IMR-90 (cell line): ENCODE measurements at regions not wholly inside any gene's neighbourhood (a gene's known extent, or its start where the extent isn't known, plus 50 kb on each side); places are given as distances from the start of the nearest gene placed in this dataset.

Source experiments
- ATAC-seq: fragments of 200-7000 bp; cut with Tn5 transposase; 2 replicates; pipeline ENCODE4 v1.9.1; 2020; ENCODE audit warnings: low read depth, mild to moderate bottlenecking, moderate library complexity
- BruUV-seq: library from RNA; stranded (reverse); fragments of 400-500 nt; replicated peaks from 2 replicates; lab custom pipeline; 2021; lab: Mats Ljungman, UMichigan
- CTCF ChIA-PET: fragments of 300-600 bp; formaldehyde crosslinking; extraction: SDS; loops from one replicate; lab custom pipeline; 2021; ENCODE audit warnings: antibody characterized with exemption; lab: Yijun Ruan, JAX
- POLR2A ChIA-PET: fragments of 300-600 bp; sonication (Branson Sonifier 250); formaldehyde crosslinking; loops from one replicate; lab custom pipeline; 2022; ENCODE audit warnings: antibody characterized with exemption; ENCODE audit not compliant: unreplicated experiment; lab: Charles Lee
- DNase-seq: peaks from one replicate; pipeline ENCODE4 v3.0.0; 2013
- H2AFZ ChIP-seq: replicated peaks from 2 replicates; pipeline ENCODE3; 2013; ENCODE audit warnings: low read length, mild to moderate bottlenecking; ENCODE audit not compliant: poor library complexity
- H2AK5ac ChIP-seq: 2 replicates; pipeline ENCODE4 v1.6.1; 2013; ENCODE audit warnings: low read depth, low read length, inconsistent platforms
- H2AK9ac ChIP-seq: replicated peaks from 2 replicates; pipeline ENCODE3; 2013; ENCODE audit warnings: mild to moderate bottlenecking, low read depth, low read length, moderate library complexity; ENCODE audit not compliant: poor library complexity
- H2BK120ac ChIP-seq: 2 replicates; pipeline ENCODE4 v1.6.1; 2013; ENCODE audit warnings: low read depth, low read length, inconsistent platforms
- H2BK15ac ChIP-seq: 3 replicates; pipeline ENCODE4 v1.6.1; 2013; ENCODE audit warnings: low read depth, low read length, inconsistent platforms
- H2BK20ac ChIP-seq: 2 replicates; pipeline ENCODE4 v1.6.1; 2013; ENCODE audit warnings: low read depth, mild to moderate bottlenecking, inconsistent platforms, low read length, moderate library complexity
- H2BK5ac ChIP-seq: 2 replicates; pipeline ENCODE4 v1.6.1; 2013; ENCODE audit warnings: mild to moderate bottlenecking, low read depth, low read length, inconsistent platforms; ENCODE audit not compliant: poor library complexity, severe bottlenecking
- H3K14ac ChIP-seq: replicated peaks from 2 replicates; pipeline ENCODE4 v1.6.1; 2013; ENCODE audit warnings: low read depth, low read length, inconsistent platforms
- H3K18ac ChIP-seq: 2 replicates; pipeline ENCODE4 v1.6.1; 2013; ENCODE audit warnings: low read depth, low read length, control low read depth
- H3K23ac ChIP-seq: 2 replicates; pipeline ENCODE4 v1.6.1; 2013; ENCODE audit warnings: low read depth, low read length, inconsistent platforms
- H3K27ac ChIP-seq: 2 replicates; pipeline ENCODE4 v1.5.1; 2013; ENCODE audit warnings: mild to moderate bottlenecking, control low read depth, low read length; ENCODE audit not compliant: insufficient read depth
- H3K27me3 ChIP-seq: 2 replicates; pipeline ENCODE4 v1.6.1; 2013; ENCODE audit warnings: low read length; ENCODE audit not compliant: control insufficient read depth, insufficient read depth
- H3K36me3 ChIP-seq: 2 replicates; pipeline ENCODE4 v1.6.1; 2013; ENCODE audit warnings: low read length, mixed read lengths; ENCODE audit not compliant: control insufficient read depth, insufficient read depth
- H3K4ac ChIP-seq: 2 replicates; pipeline ENCODE4 v1.6.1; 2013; ENCODE audit warnings: low read depth, low read length, inconsistent platforms
- H3K4me1 ChIP-seq: 2 replicates; pipeline ENCODE4 v1.6.1; 2013; ENCODE audit warnings: low read length, mixed read lengths; ENCODE audit not compliant: control insufficient read depth, insufficient read depth
- H3K4me2 ChIP-seq: 2 replicates; pipeline ENCODE4 v1.6.1; 2013; ENCODE audit warnings: low read depth, mild to moderate bottlenecking, control low read depth, low read length, moderate library complexity
- H3K4me3 ChIP-seq: 2 replicates; pipeline ENCODE4 v1.5.1; 2013; ENCODE audit warnings: low read depth, mild to moderate bottlenecking, control low read depth, low read length, moderate library complexity; ENCODE audit not compliant: insufficient read depth
- H3K56ac ChIP-seq: 2 replicates; pipeline ENCODE4 v1.6.1; 2013; ENCODE audit warnings: low read length, inconsistent platforms; ENCODE audit not compliant: insufficient read depth; ENCODE audit errors: extremely low read depth
- H3K79me1 ChIP-seq, 2 experiments: 2 replicates each; pipeline ENCODE4 v1.6.1; 2013; ENCODE audit warnings: low read length in 2 of 2, inconsistent platforms in 1 of 2, low read depth in 1 of 2
- H3K9ac ChIP-seq: 2 replicates; pipeline ENCODE4 v1.6.1; 2013; ENCODE audit warnings: low read depth, low read length, control low read depth
- H3K9me1 ChIP-seq: 2 replicates; pipeline ENCODE4 v1.6.1; 2013; ENCODE audit warnings: low read length, inconsistent platforms; ENCODE audit not compliant: insufficient read depth
- H3K9me3 ChIP-seq: 2 replicates; pipeline ENCODE4 v1.6.1; 2013; ENCODE audit warnings: low read length; ENCODE audit not compliant: control insufficient read depth, insufficient read depth
- H4K20me1 ChIP-seq: 2 replicates; pipeline ENCODE4 v1.6.1; 2013; ENCODE audit warnings: low read length, inconsistent platforms; ENCODE audit not compliant: insufficient read depth
- H4K5ac ChIP-seq: 2 replicates; pipeline ENCODE4 v1.6.1; 2013; ENCODE audit warnings: mild to moderate bottlenecking, low read depth, low read length, control low read depth
- H4K8ac ChIP-seq, 2 experiments: 2 replicates each; pipeline ENCODE4 v1.6.1; 2013; ENCODE audit warnings: low read depth in 2 of 2, low read length in 2 of 2, control low read depth in 1 of 2, inconsistent platforms in 1 of 2
- H4K91ac ChIP-seq: 2 replicates; pipeline ENCODE4 v1.6.1; 2013; ENCODE audit warnings: low read depth, low read length, inconsistent platforms; ENCODE audit not compliant: insufficient read depth
- CHD1 ChIP-seq: IDR thresholded peaks from 2 replicates; pipeline ENCODE4 v1.6.1; 2012; ENCODE audit warnings: low read depth, low read length, improper control_type of control experiment
- FOS ChIP-seq: fragments of 150-350 bp; IDR thresholded peaks from 2 replicates; pipeline ENCODE4 v1.6.1; 2016; ENCODE audit warnings: low read depth, low read length
- MAFK ChIP-seq: IDR thresholded peaks from 2 replicates; pipeline ENCODE4 v1.6.1; 2012; ENCODE audit warnings: low read depth, low read length, improper control_type of control experiment
- MAZ ChIP-seq: IDR thresholded peaks from 2 replicates; pipeline ENCODE4 v1.6.1; 2012; ENCODE audit warnings: low read depth, mild to moderate bottlenecking, low read length, improper control_type of control experiment, moderate library complexity, borderline replicate concordance
- RAD21 ChIP-seq: IDR thresholded peaks from 2 replicates; pipeline ENCODE4 v1.6.1; 2012; ENCODE audit warnings: low read length, improper control_type of control experiment
- RCOR1 ChIP-seq: IDR thresholded peaks from 2 replicates; pipeline ENCODE4 v1.6.1; 2012; ENCODE audit warnings: mild to moderate bottlenecking, low read length, improper control_type of control experiment; ENCODE audit not compliant: insufficient replicate concordance
- SMC3 ChIP-seq: fragments of 150-350 bp; IDR thresholded peaks from 2 replicates; pipeline ENCODE4 v1.6.1; 2016; ENCODE audit warnings: low read depth, mild to moderate bottlenecking, antibody characterized with exemption, low read length, moderate library complexity
- WGBS, 2 experiments: methylation state at CpG; one replicate each; pipeline versions ENCODE4 v1.1.5 to v1.1.7; 2013; ENCODE audit warnings: missing lambda C conversion rate in 2 of 2; ENCODE audit not compliant: insufficient read length in 1 of 2; ENCODE audit errors: extremely low coverage in 2 of 2; 5-methylcytosine and 5-hydroxymethylcytosine counted together
- dilution Hi-C: fragments of 300-500 bp; cut with HindIII; formaldehyde crosslinking; loops from one replicate; pipeline ENCODE4 v1.14.3; 2018; ENCODE audit warnings: low sequenced_read_pairs; ENCODE audit not compliant: unreplicated experiment
- in situ Hi-C: fragments of 300-500 bp; cut with MboI; formaldehyde crosslinking; loops from 3 replicates; pipeline ENCODE4 v1.14.3; 2019; ENCODE audit warnings: low sequenced_read_pairs, inconsistent platforms, mixed read lengths
- intact Hi-C: fragments of 100-400 bp; cut with micrococcal nuclease; formaldehyde crosslinking; loops from 2 replicates; pipeline ENCODE4 v1.10.0; 2022
- TF ChIP-seq, protein P1 (sequence below): fragments of 150-350 bp; IDR thresholded peaks from 2 replicates; pipeline ENCODE4 v1.6.1; 2017; ENCODE audit warnings: mild to moderate bottlenecking, antibody characterized with exemption, low read length, low read depth

DNA sequence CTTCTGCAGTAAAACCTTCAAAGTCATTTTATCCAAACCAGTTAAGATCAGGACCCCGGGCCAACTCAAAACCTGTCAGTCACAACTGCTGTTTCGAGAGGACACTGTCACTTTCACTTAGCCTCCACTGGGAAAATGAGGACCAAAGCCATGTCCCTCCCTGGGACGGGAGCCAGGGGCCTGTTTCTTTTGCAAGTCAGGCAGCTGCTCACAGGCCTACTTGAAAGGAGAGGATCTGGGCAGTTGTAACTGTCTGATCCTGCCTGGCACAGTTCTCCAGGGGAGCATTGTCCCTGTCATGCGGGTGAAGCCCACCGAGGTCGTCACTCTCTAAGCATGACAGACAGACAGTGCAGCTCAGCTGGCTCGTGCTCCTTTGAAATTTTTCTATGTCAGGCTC lies 276.2 kb downstream of the NPIPA8 start:
- no peak overlapping the region for H3K14ac ChIP-seq
- H4K8ac ChIP-seq: no peak overlapping the region
- BruUV-seq: no TSS peak
- ChIA-PET CTCF (no interaction called here), POLR2A (no interaction called here)
- no peak overlapping the region for H2BK20ac ChIP-seq
- H3K79me1 ChIP-seq: no peaks in the 10 kb centered on the region
- DNase-seq (no peak), ATAC-seq (no peak)
- H3K27me3 ChIP-seq: no peaks in the 10 kb centered on the region
- no peak overlapping the region for H3K4ac ChIP-seq
- H2BK5ac ChIP-seq: no peak overlapping the region
- H3K56ac ChIP-seq: no peak overlapping the region
- H2BK120ac ChIP-seq: no peak overlapping the region
- peaks cover 9% of the 10 kb centered on the region for H3K9me3 ChIP-seq
- dilution Hi-C loops (no loop called here), intact Hi-C loops (no loop called here), in situ Hi-C loops (no loop called here)
- no peak overlapping the region for H3K18ac ChIP-seq
- H4K91ac ChIP-seq: no peak overlapping the region
- H3K9ac ChIP-seq: no peak overlapping the region
- no peak overlapping the region for H3K23ac ChIP-seq
- H3K27ac ChIP-seq: no peak overlapping the region
- H3K4me3 ChIP-seq: no peak overlapping the region
- no peak overlapping the region for H3K4me2 ChIP-seq
- H3K9me1 ChIP-seq: no peaks in the 10 kb centered on the region
- TF ChIP-seq MAZ: no peak
- no peak for TF ChIP-seq MAFK
- TF ChIP-seq, protein P1, sequence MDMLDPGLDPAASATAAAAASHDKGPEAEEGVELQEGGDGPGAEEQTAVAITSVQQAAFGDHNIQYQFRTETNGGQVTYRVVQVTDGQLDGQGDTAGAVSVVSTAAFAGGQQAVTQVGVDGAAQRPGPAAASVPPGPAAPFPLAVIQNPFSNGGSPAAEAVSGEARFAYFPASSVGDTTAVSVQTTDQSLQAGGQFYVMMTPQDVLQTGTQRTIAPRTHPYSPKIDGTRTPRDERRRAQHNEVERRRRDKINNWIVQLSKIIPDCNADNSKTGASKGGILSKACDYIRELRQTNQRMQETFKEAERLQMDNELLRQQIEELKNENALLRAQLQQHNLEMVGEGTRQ: no peak
- TF ChIP-seq CHD1: no peak
- TF ChIP-seq RCOR1: no peak
- no peak for TF ChIP-seq RAD21
- TF ChIP-seq FOS: no peak
- no peak for TF ChIP-seq SMC3
- no peak overlapping the region for H4K5ac ChIP-seq
- H2AK9ac ChIP-seq: no peak overlapping the region
- H3K36me3 ChIP-seq: no peaks in the 10 kb centered on the region
- H4K20me1 ChIP-seq: no peaks in the 10 kb centered on the region
- no peak overlapping the region for H2BK15ac ChIP-seq
- 0% methylated on average over 1 of the region's 7 CpGs; no CpG with 5 or more reads in 1 of the 2 experiments for WGBS, 2 experiments
- H3K4me1 ChIP-seq: no peaks in the 10 kb centered on the region
- no peak overlapping the region for H2AK5ac ChIP-seq
- no peak overlapping the region for H2AFZ ChIP-seq
